ENCODE measurements at regions not wholly inside any gene's neighbourhood (a gene's known extent, or its start where the extent isn't known, plus 50 kb on each side); places are given as distances from the start of the nearest gene placed in this dataset.

- no peak for DNase-seq (ENCODE audit: low read depth in 2 of 2)
Measured at GRCh38 chr7:26040085-26040484, 111.9 kb upstream of the NFE2L3 start.

DNA sequence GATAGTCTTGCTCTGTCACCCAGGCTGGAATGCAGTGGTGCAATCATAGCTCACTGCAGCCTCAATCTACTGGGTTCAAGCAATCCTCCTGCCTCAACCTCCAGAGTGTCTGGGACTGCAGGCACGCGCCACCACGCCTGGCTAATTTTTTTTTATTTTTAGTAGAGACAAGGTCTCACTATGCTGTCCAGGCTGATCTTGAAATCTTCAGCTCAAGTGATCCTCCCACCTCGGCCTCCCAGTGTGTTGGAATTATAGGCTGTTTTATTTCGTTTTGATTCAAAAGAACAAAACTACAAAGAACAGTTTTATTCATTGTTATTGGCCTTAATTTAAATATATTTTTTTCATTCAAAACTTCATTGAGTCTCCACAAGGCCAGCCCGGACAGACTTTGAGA, 109.8 kb upstream of the NFE2L3 start:
- DNase-seq (ENCODE audit: low read depth in 2 of 2) = no peak

- DNase-seq (ENCODE audit: low read depth in 2 of 2) = no peak
Measured at GRCh38 chr7:26043801-26044200, 108.2 kb upstream of the NFE2L3 start.

GRCh38 chr7:26044320-26044719, 107.7 kb upstream of the NFE2L3 start:
- no peak for DNase-seq (ENCODE audit: low read depth in 2 of 2)

- no peak for DNase-seq (ENCODE audit: low read depth in 2 of 2)
Measured at GRCh38 chr7:26046150-26046549, 105.8 kb upstream of the NFE2L3 start.

DNA sequence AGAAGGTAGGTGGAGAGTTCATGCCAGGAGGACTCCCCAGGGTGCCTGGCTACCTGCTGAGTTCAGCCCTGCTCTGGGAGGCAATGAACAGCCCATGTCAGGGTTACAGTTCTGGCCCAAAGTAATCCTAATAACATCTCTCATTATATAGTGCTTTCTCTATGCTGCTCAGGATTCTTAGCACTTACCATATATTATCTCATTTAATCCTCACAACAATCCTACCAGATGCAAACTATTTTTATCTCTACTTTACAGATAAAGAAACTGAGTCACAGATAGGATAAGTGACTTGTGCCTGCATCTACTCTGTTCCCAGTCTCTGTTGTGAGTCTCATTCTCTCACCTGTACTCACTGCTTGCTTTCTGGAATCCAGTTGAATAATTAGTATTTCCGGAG, 105.1 kb upstream of the NFE2L3 start:
- no peak for DNase-seq (ENCODE audit: low read depth in 2 of 2)

GRCh38 chr7:26048663-26049062, 103.3 kb upstream of the NFE2L3 start:
- DNase-seq (ENCODE audit: low read depth in 2 of 2) = no peak

- no peak for DNase-seq (ENCODE audit: low read depth in 2 of 2)
Measured at GRCh38 chr7:26049081-26049480, 102.9 kb upstream of the NFE2L3 start.

DNA sequence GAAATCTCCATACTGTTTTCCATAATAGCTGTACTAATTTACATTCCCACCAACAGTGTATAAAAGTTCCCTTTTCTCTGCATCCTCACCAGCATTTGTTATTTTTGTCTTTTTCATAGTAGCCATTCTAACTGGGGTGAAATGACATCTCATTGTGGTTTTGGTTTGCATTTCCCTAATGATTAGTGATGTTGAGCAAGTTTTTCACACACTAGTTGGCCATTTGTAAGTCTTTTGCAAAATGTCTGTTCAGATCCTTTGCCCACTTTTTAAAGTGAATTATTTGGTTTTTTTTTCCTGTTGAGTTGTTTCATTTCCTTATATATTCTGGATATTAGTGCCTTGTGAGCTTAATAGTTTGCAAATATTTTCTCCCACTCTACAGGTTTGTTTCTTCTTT, 101.0 kb upstream of the NFE2L3 start:
- no peak for DNase-seq (ENCODE audit: low read depth in 2 of 2)

DNA sequence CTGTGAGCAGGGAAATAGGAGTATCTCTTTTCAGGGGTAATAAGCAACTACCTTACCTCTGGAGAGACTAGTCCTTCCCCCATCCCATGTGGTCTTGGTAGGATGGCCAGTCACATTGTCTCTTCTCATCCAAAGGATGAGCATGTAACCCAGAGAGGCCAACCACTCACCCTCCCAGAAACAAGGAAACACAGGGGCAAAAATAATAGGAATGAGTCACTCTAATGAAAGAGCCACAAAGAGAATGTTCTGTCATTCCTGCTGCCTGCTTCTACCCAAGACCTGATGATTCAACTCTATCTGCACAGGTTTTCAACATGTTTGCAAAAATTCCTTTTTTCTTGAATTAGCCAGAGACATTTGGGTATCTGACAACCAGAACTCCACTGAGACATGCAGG, 99.3 kb upstream of the NFE2L3 start:
- DNase-seq (ENCODE audit: low read depth in 2 of 2) = no peak

- no peak for DNase-seq (ENCODE audit: low read depth in 2 of 2)
Measured at GRCh38 chr7:26054386-26054785, 97.6 kb upstream of the NFE2L3 start.

GRCh38 chr7:26055241-26055640, 96.8 kb upstream of the NFE2L3 start:
- no peak for DNase-seq (ENCODE audit: low read depth in 2 of 2)

GRCh38 chr7:26060733-26061677, 91.0 kb upstream of the NFE2L3 start:
- no peak for DNase-seq (ENCODE audit: low read depth in 2 of 2)

- peak; percentile 43 to 59 for DNase-seq (ENCODE audit: low read depth in 2 of 2)
Measured at GRCh38 chr7:26061678-26062603, 90.1 kb upstream of the NFE2L3 start.

GRCh38 chr7:26065652-26066051, 86.3 kb upstream of the NFE2L3 start:
- no peak for DNase-seq (ENCODE audit: low read depth in 2 of 2)

- DNase-seq (ENCODE audit: low read depth in 2 of 2) = no peak
Measured at GRCh38 chr7:26066736-26067135, 85.3 kb upstream of the NFE2L3 start.

- no peak for DNase-seq (ENCODE audit: low read depth in 2 of 2)
Measured at GRCh38 chr7:26070290-26070689, 81.7 kb upstream of the NFE2L3 start.

DNA sequence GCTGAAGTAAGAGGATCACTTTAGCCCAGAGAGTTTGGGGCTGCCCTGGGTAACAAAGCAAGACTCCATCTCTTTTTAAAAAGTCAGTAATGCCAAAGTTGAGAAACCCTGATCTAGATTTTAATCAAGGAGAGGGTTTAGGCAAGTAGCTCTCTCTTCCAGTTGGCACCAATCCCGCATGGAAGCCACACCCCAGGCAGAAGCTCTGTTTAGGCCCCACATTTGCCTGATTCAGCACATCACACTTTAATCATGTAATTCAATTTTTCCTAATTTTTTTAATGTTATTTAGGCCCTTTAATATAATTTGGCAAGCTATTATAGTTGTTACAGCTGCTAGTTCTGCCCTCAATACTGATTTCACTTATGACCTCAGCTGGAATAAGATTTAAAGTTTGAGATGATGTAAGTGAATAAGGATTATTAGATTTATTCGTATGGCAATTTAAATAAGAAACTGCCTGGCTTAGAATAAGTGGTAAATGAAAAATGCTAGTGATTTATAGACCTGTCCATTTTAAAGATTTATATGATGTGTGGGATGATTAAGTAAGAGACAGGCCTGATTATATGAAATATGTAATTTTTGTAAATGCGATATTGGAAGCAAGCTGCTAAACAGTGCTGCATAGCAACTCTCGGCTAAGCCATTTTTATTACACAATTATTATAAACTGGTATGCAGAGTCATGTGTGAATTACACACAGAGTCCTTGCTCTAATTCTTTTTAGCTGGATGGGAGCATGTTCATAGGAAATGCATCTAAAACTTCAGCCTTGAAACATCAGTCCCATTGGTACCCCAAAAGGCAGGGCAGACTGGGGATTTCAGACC, 80.2 kb upstream of the NFE2L3 start:
- no peak for DNase-seq (ENCODE audit: low read depth in 2 of 2)

GRCh38 chr7:26073041-26073440, 79.0 kb upstream of the NFE2L3 start:
- no peak for DNase-seq (ENCODE audit: low read depth in 2 of 2)

DNA sequence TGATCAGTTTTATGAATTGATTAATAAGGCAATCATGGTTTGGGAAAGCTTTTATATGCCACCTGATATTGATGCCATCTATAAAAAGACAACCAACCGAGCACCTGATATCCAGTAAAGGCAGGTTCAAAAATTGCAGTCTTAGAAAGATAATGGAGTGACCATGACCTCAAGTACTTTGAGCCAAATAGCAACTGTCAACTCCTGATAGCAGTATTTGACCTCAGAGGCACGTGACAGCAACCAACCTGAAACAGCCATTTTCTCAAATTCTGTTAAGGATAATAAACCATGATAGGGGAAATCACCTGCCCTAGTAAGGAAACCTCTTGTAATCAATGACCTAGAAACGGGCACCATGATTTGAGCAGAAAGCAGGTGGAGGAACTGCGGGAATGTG, 77.1 kb upstream of the NFE2L3 start:
- DNase-seq (ENCODE audit: low read depth in 2 of 2) = no peak

- no peak for DNase-seq (ENCODE audit: low read depth in 2 of 2)
Measured at GRCh38 chr7:26076691-26077090, 75.3 kb upstream of the NFE2L3 start.

Measured in stimulated activated CD8-positive, alpha-beta memory T cell treated with anti-CD3 and anti-CD28 coated beads, Interleukin-7, amount 100 ng/mL, for 1 hour (primary cell).